Activated CD8-positive, alpha-beta memory T cell treated with anti-CD3 and anti-CD28 coated beads for 4 hours (primary cell): ENCODE measurements at regions not wholly inside any gene's neighbourhood (a gene's known extent, or its start where the extent isn't known, plus 50 kb on each side); places are given as distances from the start of the nearest gene placed in this dataset.
"Not testable (repeated sequence)": the region's sequence is repeated elsewhere in the genome, so short reads cannot be mapped to it uniquely, and the experiment has no call there.

ENCODE experiments used
- DNase-seq, 2 donors: peaks; one replicate each; pipeline ENCODE4 v3.0.0-alpha.2; 2020; ENCODE audit warnings: low read depth in 2 of 2

GRCh38 chr15:54841701-54842305 lies 354.9 kb downstream of the RSL24D1 start:
- DNase-seq, result no peak

- DNase-seq, result no peak
These were observed 355.9 kb downstream of the RSL24D1 start for GRCh38 chr15:54840621-54841398.

GRCh38 chr15:54839379-54839778 lies 357.4 kb downstream of the RSL24D1 start:
- no peak for DNase-seq

GRCh38 chr15:54836052-54836795 lies 360.5 kb downstream of the RSL24D1 start:
- no peak for DNase-seq

- DNase-seq, result no peak
These were observed 366.9 kb downstream of the RSL24D1 start for GRCh38 chr15:54829821-54830220.

- no peak for DNase-seq
These were observed 375.9 kb downstream of the RSL24D1 start for GRCh38 chr15:54820811-54821210.

- no peak for DNase-seq
These were observed 376.6 kb downstream of the RSL24D1 start for GRCh38 chr15:54820098-54820497.

- no peak for DNase-seq
These were observed 380.3 kb downstream of the RSL24D1 start for GRCh38 chr15:54816401-54816800.

GRCh38 chr15:54815556-54815955 lies 381.2 kb downstream of the RSL24D1 start:
- no peak for DNase-seq

GRCh38 chr15:54812383-54812782 lies 384.4 kb downstream of the RSL24D1 start:
- no peak for DNase-seq

- DNase-seq, result no peak
These were observed 386.2 kb downstream of the RSL24D1 start for GRCh38 chr15:54810496-54810895.

GRCh38 chr15:54810031-54810430 lies 386.7 kb downstream of the RSL24D1 start:
- no peak for DNase-seq

GRCh38 chr15:54808321-54808720 lies 388.4 kb downstream of the RSL24D1 start:
- DNase-seq, result no peak

- no peak for DNase-seq
These were observed 392.8 kb downstream of the RSL24D1 start for GRCh38 chr15:54803987-54804386.

GRCh38 chr15:54803134-54803808 lies 393.5 kb downstream of the RSL24D1 start:
- no peak for DNase-seq

GRCh38 chr15:54792526-54792925 lies 404.2 kb downstream of the RSL24D1 start:
- DNase-seq, result no peak

GRCh38 chr15:54790693-54791092 lies 406.0 kb downstream of the RSL24D1 start:
- DNase-seq, result no peak

GRCh38 chr15:54789376-54789775 lies 407.4 kb downstream of the RSL24D1 start:
- no peak for DNase-seq

GRCh38 chr15:54781220-54781619 lies 415.5 kb downstream of the RSL24D1 start:
- DNase-seq, result not testable (repeated sequence)

- no peak for DNase-seq
These were observed 417.5 kb downstream of the RSL24D1 start for GRCh38 chr15:54779271-54779670.

- no peak for DNase-seq
These were observed 420.3 kb downstream of the RSL24D1 start for GRCh38 chr15:54776410-54776809.

GRCh38 chr15:54772663-54773062 lies 424.1 kb downstream of the RSL24D1 start:
- no peak for DNase-seq
